ENCODE measurements at regions not wholly inside any gene's neighbourhood (a gene's known extent, or its start where the extent isn't known, plus 50 kb on each side); places are given as distances from the start of the nearest gene placed in this dataset.

DNA sequence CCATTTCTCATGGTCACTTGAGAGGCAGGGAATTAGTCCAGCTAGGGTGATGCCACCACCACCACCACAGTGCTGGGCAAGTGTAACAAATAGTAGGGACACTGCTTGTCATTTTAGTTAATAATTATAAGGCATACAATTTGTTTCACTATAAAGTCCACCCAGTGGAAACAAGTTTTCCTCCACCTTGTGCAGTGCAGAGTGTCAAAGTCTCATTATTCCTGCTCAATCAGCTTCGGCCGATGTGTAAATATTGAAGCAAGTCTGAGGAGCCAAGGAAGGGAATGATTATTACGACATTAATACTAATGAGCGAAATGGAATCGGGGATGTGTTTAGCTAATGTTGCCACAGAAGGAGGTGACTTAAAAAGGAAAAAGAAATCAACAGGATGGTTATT is 340.4 kb downstream of the NKX6-1 start:
- TF ChIP-seq, protein P1, sequence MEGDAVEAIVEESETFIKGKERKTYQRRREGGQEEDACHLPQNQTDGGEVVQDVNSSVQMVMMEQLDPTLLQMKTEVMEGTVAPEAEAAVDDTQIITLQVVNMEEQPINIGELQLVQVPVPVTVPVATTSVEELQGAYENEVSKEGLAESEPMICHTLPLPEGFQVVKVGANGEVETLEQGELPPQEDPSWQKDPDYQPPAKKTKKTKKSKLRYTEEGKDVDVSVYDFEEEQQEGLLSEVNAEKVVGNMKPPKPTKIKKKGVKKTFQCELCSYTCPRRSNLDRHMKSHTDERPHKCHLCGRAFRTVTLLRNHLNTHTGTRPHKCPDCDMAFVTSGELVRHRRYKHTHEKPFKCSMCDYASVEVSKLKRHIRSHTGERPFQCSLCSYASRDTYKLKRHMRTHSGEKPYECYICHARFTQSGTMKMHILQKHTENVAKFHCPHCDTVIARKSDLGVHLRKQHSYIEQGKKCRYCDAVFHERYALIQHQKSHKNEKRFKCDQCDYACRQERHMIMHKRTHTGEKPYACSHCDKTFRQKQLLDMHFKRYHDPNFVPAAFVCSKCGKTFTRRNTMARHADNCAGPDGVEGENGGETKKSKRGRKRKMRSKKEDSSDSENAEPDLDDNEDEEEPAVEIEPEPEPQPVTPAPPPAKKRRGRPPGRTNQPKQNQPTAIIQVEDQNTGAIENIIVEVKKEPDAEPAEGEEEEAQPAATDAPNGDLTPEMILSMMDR (IDR thresholded peaks at IDR 0.05), result no peak
- TF ChIP-seq POLR2A (IDR thresholded peaks at IDR 0.05), result no peak
- TF ChIP-seq EP300 (IDR thresholded peaks at IDR 0.05), result no peak
